ENCODE measurements at regions not wholly inside any gene's neighbourhood (a gene's known extent, or its start where the extent isn't known, plus 50 kb on each side); places are given as distances from the start of the nearest gene placed in this dataset.

DNA sequence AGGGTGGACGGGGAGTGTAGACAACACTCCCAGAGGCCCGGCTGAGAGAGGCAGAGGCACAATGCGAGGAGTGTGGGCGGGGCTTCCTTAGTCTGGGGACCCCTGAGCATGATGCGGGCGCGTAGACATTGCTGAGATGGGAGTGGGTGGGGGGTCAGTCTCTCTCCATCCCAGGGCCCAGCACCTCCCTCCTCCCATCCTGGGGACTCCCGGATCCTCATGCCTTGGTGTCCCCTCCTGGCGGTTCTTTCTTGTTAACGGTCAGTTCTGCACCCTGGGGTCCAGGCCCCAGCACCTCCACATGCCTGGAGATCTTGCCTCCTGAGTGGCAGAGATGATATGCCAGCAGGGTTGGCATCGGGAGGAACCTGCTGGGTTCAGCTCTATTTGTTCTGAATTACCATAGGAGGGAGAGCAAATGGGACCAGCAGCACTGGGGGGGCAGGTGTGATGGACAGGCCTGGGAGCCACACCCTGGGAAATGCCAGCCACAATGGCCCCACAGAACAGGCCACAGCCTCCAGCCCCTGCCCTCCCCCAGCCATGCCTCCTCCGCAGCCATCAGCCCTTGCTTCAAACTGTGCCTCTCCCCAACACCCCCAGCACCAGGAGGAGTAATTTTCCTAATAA is 55.7 kb downstream of the RTL6 start:
- Mint-ChIP-seq H3K27me3 (peaks cover 20% of the 10 kb centered on the region), H3K9me3 (peaks cover 6% of the 10 kb centered on the region), H3K27ac (no peak overlapping the region), H3K4me3 (no peak overlapping the region), H3K4me1 (no peaks in the 10 kb centered on the region), H3K36me3 (no peaks in the 10 kb centered on the region)
- DNase-seq = no peak
- CTCF ChIA-PET = no interaction called here

DNA sequence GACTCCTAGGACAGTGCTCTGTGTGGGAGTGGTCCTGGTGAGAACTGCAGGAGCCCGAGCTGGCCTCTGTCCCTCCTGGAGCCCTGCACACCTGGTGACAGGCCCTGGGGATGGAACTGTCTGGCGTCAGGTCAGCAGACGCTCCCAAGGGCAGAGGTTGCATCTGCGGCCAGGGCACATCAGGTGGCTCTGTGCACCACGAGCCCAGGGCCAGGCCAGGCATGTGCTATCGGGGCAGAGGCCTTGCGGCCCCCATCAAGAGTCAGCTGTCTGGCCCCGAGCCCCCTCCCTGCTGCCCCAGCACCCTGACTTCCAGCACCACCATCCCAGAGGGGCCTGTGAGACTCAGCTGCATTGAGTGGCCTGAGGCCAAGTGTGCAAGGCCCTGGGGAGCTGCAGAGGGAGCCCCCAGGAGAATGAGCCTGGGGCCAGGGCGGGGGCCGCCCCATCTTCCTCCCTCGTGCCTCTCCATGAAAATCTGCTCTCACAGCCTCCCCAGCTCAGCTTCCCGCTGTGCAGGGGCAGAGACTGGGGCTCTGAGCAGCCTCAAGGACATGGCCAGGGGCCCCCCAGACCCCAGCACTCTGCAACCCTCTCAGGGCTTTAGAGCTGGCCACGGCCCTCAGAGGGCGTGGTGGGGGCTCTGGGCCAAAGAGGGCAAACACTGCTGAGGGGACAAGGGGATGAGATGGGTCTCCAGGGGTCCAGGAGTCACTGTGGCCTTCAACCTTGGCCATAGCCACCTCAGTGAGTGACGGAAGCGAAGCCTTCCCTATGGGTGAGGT is 56.4 kb downstream of the RTL6 start:
- no peak overlapping the region for H3K4me3 Mint-ChIP-seq
- H3K27me3 Mint-ChIP-seq = peaks cover 24% of the 10 kb centered on the region
- no peak overlapping the region for H3K27ac Mint-ChIP-seq
- H3K9me3 Mint-ChIP-seq = peaks cover 5% of the 10 kb centered on the region
- no peaks in the 10 kb centered on the region for H3K36me3 Mint-ChIP-seq
- CTCF ChIA-PET = no interaction called here
- DNase-seq = no peak
- no peaks in the 10 kb centered on the region for H3K4me1 Mint-ChIP-seq

DNA sequence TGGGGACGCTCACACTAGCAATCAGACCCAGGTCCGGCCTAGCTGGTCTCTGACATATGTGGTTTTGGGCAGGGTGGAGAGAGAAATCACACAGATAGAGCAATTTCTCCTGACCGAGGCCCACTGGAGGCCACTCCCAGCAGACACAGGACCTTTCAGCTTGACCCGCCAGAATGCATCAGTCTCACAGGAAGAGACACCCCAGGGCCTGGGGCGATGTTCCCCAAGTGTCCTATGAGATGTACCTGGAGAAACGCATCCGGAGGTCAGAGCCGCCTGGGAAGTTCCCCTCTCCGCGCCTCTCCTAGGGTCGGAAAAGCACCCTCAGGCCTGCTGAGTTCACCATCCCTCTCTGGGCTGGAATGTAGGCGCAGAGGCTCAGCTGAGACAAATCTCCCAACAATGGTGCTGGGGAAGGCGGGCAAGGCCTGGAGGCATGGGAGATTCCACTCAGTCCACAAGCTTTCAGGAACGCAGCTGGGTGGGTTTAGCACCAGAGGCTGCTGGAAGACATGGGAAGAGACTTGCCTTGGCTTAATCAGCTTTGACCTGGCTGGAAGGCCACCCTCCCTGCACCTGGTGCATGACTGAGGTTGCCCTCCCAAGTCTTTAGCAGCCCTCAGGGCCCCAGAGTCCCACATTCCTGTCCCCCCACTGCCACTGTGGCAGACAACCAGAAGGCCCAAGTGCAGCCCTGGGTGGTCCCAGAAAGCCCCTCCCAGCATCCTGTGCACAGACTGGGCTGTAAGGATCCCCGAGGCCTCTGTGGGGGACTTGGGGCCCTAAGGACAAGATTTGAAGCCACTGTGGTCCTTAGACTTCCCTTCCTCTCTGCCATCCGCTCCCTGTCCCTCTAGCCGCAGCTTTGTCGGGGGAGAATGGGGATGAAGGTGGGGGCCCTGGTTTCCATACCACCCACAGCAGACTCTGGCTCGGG is 57.5 kb downstream of the RTL6 start:
- Mint-ChIP-seq H3K27me3 (peaks cover 30% of the 10 kb centered on the region), H3K36me3 (no peaks in the 10 kb centered on the region), H3K27ac (no peak overlapping the region), H3K4me3 (no peak overlapping the region), H3K4me1 (no peaks in the 10 kb centered on the region), H3K9me3 (no peaks in the 10 kb centered on the region)
- DNase-seq = no peak
- CTCF ChIA-PET = no interaction called here

DNA sequence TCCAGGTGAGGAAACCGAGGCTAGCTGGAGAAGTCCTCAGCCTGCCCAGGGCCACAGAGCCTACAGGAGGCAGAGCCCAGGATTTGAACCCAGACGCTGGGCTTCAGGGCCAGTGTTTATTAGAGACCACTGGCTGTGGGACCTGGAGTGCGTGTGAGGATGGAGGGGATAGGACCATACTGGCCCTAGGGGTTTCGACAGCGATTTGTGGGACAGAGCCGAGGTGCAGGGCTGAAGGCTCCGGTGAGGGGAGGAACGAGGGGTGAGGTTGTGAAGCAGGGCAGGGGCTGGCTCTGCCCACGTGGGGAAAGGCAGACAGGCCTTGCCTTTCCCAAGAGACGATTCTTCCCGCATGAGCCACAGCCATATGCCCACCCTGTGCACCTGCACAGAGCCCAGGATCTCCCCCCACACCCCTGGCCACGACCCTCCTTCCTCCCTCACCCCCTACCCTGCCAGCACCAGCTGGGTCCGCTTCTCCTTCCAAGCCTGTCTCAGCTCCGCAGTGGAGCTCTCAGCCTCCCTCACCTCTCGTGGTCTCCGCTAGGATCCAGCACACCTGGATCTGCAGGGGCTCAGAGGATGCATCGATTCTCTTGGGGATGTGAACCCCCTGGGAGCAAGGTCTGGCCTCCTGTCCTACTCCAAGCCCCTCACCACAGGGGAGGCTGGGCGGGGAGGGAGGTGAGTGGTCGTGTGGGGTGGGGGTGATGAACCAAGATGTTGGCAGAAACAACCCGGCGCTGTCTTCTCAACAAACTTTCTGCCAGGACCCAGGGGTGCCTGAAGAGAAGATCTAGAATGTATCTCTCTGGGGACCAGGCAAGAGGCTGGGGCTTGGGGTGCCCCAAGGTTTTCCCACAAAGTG is 58.4 kb downstream of the RTL6 start:
- DNase-seq = no peak
- Mint-ChIP-seq H3K9me3 (no peaks in the 10 kb centered on the region), H3K36me3 (no peaks in the 10 kb centered on the region), H3K4me1 (no peaks in the 10 kb centered on the region), H3K4me3 (no peak overlapping the region), H3K27ac (no peak overlapping the region), H3K27me3 (peaks cover 30% of the 10 kb centered on the region)
- CTCF ChIA-PET = no interaction called here

DNA sequence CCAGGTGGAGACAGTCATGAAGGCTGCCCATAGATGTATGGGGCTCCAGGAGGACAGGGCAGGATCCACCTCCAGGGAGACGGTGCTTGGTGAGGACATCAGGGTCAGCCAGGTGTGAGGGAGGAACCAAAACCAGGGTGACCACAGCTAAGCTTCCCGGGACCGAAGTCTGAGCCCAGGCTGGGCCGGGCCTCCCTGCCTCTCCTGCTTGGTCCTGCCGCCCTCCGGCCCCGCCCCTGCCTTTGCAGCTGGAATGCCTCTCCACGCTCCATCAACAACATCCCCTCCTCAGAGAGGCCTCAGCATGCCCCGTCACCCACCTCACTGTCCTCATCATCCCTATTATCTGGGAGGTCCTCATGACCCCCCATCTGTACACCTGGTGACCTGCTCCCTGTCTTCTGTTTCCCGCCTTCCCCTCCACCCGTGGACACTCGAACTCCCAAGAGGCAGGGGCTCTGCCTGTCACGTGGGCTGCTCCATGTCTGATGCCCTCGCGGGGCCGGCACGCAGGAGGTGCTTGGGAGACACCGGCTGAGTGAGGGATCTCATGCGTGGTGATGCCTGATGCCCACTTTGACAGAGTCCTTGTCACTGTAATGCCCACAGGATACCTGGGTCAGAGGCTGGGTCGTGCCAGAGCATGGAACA is 59.4 kb downstream of the RTL6 start:
- Mint-ChIP-seq H3K27ac (no peak overlapping the region), H3K4me3 (no peak overlapping the region), H3K36me3 (no peaks in the 10 kb centered on the region), H3K9me3 (no peaks in the 10 kb centered on the region), H3K4me1 (no peaks in the 10 kb centered on the region), H3K27me3 (peaks cover 39% of the 10 kb centered on the region)
- CTCF ChIA-PET = no interaction called here
- DNase-seq = no peak

DNA sequence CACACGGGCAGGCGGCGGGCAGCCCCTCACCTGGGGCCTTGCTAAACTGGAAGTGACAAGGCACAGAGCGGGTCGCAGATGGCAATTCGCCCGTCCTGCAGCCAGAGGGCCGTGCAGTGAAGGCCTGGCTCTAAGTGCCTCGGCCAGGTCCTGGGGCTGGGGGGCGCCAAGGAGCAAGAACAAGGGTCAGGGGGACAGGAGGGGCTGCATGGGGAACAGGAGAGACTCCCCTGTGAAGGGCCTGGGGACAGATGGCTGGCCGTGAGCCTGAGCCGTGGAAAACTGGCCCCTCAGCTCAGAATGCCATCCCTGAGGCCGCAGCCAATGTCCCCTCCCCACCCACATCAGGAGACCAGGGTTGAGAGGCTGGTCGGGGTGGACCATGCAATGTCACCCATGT is 60.0 kb downstream of the RTL6 start:
- no peaks in the 10 kb centered on the region for H3K36me3 Mint-ChIP-seq
- CTCF ChIA-PET = no interaction called here
- H3K4me1 Mint-ChIP-seq = no peaks in the 10 kb centered on the region

DNA sequence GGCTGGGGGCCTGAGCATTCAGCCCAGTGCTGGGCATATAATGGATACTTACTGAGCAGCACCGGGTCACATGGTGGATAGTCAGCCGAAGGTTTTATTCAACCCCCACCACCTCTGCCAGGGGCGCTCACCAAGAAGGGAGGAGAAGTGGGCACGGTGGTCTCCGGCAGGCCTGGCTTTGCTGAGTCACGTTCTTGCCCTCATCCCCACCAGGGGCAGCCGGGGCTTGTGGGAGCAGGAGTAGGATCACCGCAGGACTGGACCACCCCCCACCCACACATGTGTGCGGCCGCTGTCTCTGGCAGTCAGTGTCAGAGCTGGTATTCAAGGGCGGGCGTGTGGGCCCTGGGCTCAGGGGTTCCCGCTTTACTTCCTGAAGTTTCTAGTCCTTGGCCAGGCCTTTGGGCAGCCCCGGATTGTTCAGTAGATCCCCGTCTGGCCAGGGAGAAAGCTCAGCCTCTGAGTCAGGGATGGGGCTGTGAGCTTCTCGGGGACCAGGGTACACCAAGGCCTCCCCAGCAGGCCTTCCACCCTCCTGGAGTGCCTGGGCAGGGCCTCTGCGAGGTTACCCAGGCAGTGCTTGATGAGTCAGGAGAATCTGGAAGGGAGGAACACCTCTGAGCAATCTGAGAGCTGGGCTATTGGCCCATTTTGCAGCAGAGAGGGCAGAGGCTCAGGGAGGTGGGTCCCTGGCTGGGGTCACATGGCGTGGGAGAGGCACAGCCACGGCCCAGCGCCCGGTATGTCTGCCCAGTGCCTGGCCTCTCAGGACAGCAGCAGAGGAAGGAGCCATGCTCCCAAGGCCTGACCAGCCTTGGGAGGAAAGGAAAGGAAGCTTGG is 60.6 kb downstream of the RTL6 start:
- Mint-ChIP-seq H3K36me3 (no peaks in the 10 kb centered on the region), H3K27me3 (peaks cover 35% of the 10 kb centered on the region), H3K9me3 (no peaks in the 10 kb centered on the region), H3K4me1 (no peaks in the 10 kb centered on the region), H3K27ac (no peak overlapping the region), H3K4me3 (no peak overlapping the region)
- CTCF ChIA-PET = no interaction called here
- DNase-seq = no peak

More for the DNA sequence above, 60.0 kb downstream of the RTL6 start:
- Mint-ChIP-seq H3K4me3 (no peak overlapping the region), H3K27ac (no peak overlapping the region), H3K27me3 (peaks cover 41% of the 10 kb centered on the region), H3K9me3 (no peaks in the 10 kb centered on the region)
- DNase-seq = no peak

DNA sequence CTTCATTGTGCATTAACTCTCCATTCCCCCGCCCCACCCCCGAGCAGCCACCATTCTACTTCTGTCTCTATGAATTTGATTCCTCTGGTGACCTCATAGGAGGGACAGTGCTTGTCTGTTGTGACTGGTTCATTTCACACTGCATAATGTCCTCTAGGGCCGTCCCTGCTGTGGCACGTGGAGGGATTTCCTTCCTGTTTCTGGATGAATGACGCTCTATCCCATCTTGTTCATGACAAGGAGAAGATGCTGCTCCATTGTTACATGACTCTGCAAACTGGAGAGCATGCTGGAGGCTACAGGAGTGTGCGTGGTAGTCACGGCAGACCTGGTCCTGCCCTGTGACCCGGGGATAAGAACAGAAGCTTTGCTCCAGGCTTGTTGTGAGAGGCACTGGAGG is 61.3 kb downstream of the RTL6 start:
- Mint-ChIP-seq H3K4me1 (no peaks in the 10 kb centered on the region), H3K9me3 (no peaks in the 10 kb centered on the region), H3K27me3 (peaks cover 35% of the 10 kb centered on the region), H3K27ac (no peak overlapping the region), H3K4me3 (no peak overlapping the region), H3K36me3 (no peaks in the 10 kb centered on the region)
- CTCF ChIA-PET = no interaction called here
- DNase-seq = no peak

DNA sequence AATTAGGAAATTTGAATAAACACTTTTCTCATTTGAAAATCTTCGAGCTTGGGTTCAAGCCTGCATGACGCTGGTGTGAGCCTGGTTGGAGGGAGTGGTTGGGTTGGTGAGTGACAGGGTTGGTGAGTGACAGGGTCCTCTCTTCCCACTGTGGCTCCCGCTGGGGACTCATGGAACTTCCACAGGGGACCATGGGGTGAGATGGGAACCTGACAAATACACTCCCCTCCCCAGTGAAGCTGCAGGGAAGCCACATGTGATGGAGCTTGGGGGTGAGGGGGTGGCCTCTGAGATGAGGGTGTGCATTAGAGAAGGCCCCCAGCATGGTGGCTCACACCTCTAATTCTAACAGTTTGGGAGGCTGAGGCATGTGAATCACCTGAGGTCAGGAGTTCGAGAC is 66.8 kb downstream of the RTL6 start:
- H3K27ac Mint-ChIP-seq = no peak overlapping the region
- H3K4me3 Mint-ChIP-seq = no peak overlapping the region
- H3K9me3 Mint-ChIP-seq = no peaks in the 10 kb centered on the region
- CTCF ChIA-PET = no interaction called here
- H3K4me1 Mint-ChIP-seq = no peaks in the 10 kb centered on the region
- H3K36me3 Mint-ChIP-seq = no peaks in the 10 kb centered on the region
- DNase-seq = no peak
- H3K27me3 Mint-ChIP-seq = peaks cover 38% of the 10 kb centered on the region

DNA sequence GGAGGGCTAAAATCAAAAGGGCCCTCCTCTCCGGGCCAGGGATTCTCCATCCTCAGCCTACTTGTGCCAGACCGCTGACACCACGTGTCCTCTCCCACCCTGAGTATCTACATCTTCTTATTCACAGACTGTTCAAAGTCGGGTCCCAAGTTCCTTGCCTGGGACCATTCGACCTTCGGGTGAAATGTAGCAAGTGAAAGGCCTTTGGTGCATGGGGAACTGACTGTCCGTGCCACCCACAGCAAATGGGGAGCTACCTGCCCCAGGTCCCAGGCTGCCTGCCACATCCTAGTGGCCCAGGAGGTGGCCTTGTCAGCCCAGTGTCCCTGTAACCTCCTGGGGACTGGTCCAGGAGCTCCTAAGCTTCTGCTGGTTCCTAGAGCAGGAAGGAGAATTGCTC is 67.3 kb downstream of the RTL6 start:
- Mint-ChIP-seq H3K27ac (no peak overlapping the region), H3K9me3 (no peaks in the 10 kb centered on the region), H3K27me3 (peaks cover 36% of the 10 kb centered on the region), H3K4me3 (no peak overlapping the region), H3K4me1 (no peaks in the 10 kb centered on the region), H3K36me3 (no peaks in the 10 kb centered on the region)
- CTCF ChIA-PET = no interaction called here
- DNase-seq = no peak

DNA sequence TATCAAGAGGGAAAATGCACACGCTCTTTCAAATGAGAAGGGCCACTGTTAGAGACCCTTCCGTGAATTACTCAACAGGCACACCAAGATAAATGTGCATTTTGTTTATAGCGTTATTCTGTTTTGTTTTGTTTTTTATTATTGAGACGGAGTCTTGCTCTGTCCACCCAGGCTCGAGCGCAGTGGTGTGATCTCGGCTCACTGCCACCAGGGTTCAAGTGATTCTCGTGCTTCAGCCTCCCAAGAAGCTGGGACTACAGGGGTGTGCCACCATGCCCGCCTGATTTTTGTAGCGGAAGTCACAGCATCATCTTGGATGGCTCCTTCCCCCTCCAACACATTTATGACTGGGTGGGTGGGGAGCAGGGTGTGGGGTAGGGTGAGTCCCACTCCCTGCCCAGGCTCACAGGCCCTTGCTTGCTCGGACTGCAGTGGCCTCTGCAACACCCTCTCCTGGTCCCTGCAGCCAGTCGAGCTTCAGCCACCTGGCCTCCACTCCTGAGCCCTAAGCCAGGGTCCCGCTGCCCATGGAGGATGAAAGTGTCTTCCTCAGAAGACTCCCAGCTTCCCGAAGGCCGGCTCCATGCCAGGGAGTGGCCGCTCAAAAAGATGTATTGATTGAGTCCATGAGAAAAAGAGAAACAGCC is 68.0 kb downstream of the RTL6 start:
- Mint-ChIP-seq H3K36me3 (no peaks in the 10 kb centered on the region), H3K4me1 (no peaks in the 10 kb centered on the region), H3K27me3 (peaks cover 41% of the 10 kb centered on the region), H3K4me3 (no peak overlapping the region), H3K9me3 (no peaks in the 10 kb centered on the region), H3K27ac (no peak overlapping the region)
- CTCF ChIA-PET = no interaction called here
- DNase-seq = no peak

DNA sequence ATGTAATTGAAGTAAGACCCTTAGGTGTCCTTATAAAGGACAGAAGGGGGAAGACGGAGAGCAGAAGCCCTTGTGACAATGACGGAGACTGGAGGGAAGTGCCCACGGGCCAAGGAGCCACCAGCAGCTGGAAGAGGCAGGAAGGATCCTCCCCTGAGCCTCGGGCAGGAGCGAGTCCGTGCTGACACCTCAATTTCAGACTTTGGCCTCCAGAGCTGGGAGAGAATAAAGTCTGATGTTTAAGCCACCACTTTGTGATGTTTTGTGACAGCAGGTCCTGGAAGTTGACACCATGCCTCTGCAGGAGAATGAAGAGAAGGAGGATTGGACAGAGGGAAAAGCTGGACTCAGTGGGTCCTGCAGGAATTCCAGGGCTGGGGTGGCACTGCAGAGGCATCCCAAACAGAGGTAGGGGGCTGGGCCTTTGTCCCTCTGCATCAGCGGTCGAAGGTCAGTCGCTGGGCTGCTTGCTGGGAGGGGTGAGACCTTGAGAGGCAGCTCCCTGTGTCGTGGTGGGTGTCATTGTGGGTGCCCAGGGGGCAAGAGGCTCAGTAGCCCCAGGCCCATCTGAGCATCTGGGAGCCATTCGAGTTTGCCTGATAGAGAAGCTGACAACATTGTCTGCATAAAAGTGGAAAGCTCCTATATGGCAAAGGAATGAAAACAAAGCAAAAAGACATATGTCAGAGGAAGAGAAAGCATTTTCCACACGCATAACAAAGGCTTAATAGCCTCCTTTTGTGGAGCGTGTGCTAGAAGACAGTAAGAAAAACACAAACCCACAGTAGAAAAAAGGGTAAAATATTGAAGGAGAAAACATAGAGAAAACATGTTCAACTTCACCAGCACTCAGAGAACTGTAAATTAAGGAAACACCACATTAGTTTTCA is 68.8 kb downstream of the RTL6 start:
- no peak for DNase-seq
- CTCF ChIA-PET = no interaction called here
- Mint-ChIP-seq H3K4me3 (no peak overlapping the region), H3K27ac (no peak overlapping the region), H3K27me3 (peaks cover 37% of the 10 kb centered on the region), H3K36me3 (no peaks in the 10 kb centered on the region), H3K9me3 (no peaks in the 10 kb centered on the region), H3K4me1 (no peaks in the 10 kb centered on the region)

All from activated naive CD4-positive, alpha-beta T cell treated with anti-CD3 and anti-CD28 coated beads, Interleukin-2, amount 10 ng/mL, durations not matched to agents 7 days and 5 days (primary cell).